Left lobe of liver (tissue), 2 donors: ENCODE measurements at regions not wholly inside any gene's neighbourhood (a gene's known extent, or its start where the extent isn't known, plus 50 kb on each side); places are given as distances from the start of the nearest gene placed in this dataset.
A peak's percentile ranks its signal among the peaks of the same experiment; 100 is the strongest.
"Not testable (repeated sequence)": the region's sequence is repeated elsewhere in the genome, so short reads cannot be mapped to it uniquely, and the experiment has no call there.

ENCODE experiments used
- ATAC-seq: fragments of 200-7000 bp; cut with Tn5 transposase; one replicate; pipeline ENCODE4 v1.9.1; 2020; ENCODE audit warnings: mild to moderate bottlenecking, moderate library complexity
- DNase-seq: peaks from one replicate; pipeline ENCODE4 v3.0.0-alpha.2; 2020; ENCODE audit warnings: low spot score
- donor health status: DM: no; HTN: no; CAD: no; lungs with moderate emphysema.
- donor health status: DM: no; HTN: yes; CAD: no.

DNA sequence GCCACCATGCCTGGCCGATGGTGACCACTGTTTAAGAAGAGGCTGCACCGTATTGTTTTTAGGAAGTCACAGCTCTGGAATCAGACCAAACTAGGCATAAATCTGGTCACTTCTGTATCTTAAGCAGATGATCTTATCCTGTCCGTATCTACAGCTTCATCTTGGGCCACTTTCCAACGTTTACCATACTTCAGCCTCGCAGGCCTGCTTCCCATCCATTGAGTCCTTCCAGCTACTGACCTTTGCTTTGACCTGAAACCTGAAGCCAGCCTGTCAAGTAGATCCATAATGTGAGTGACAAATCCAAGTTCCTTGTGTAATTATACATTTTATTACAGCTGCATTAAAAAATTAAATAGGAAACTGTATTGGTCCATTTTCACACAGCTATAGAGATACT is 1033.0 kb downstream of the CDH11 start:
- DNase-seq, result no peak
- ATAC-seq, result no peak

DNA sequence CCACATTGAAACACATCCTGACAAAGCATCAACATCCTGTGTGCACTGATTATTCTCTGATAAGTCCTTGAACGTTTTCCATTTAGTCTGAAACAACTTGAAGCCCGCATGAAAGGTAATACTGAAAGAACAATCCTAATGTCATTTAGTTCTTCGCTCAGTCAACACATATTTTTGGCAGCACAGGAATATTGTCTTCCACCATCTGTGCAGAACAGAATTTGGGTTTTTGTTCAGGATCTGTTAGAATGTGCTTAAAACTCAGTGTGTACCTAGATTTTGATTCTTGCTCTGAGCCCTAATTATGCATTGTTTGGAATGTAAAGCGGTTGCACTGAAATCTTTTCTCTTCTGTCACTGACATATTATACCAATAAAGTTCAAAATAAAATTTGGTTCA is 1036.6 kb downstream of the CDH11 start:
- no peak for DNase-seq
- ATAC-seq, result no peak

DNA sequence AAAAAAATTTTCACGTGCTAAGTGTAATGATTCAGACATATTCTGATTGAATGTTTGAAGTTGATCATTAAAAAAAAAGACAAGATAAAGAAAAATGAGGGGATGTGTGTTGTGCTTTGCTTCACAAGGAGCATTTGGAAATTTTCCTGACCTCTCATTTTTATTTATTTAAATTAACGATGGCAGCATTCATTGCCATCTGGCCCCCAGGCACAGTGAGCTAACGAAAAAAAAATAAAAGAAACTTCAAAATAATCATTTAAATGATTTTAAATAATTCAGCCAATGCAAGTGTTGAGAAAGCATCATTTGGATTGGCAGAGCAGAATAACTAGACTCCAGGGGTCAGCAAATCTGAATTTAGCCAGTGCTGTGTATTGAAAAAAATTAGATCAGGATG is 1037.2 kb downstream of the CDH11 start:
- ATAC-seq (no peak), DNase-seq (no peak)

DNA sequence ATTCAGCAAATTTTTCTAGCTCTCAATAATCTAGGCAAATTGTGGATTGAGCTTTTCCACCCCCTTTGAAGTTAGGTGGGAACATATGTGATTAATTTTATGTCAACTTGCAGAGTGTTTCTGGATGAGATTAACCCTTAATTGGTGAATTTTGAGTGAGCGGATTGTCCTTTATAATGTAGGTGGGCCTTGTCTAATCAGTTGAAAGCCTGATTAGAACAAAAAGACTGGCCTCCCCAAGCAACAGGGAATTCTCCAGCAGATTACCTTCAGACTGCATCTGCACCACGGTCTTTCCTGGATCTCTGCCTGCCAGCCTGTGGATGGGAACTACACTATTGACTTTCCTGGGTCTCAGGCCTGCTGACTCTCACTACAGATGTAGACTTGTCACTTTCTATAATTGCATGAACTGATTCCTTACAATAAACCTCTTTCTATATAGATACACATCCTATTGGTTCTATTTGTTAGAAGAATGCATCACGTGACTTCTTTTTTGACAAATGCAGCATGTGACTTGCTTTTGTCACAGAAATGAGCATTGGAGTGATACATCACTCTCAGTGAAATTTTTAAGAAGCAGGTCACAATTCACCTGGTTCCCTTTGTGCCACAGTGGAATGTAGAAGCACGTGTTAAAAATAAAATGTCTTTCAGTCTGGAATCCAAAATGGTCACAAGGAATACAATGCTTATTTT is 1038.3 kb downstream of the CDH11 start:
- no peak for ATAC-seq
- no peak for DNase-seq

DNA sequence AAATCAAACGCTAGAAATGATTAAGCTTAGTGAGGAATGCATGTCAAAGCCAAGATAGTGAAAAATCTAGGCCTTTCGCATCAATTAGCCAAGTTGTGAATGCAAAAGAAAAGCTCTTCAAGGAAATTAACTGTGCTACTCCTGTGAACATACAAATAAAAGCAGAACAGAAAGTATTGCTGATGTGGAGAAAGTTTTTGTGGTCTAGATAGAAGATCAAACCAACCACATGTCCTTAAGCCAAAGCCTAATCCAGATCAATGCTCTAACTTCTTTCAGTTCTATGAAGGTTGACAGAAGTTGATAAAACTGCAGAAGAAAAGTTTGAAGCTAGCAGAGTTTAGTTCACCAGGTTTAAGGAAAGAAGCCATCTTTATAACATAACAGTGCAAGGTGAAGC is 1044.6 kb downstream of the CDH11 start:
- DNase-seq (no peak), ATAC-seq (no peak)

DNA sequence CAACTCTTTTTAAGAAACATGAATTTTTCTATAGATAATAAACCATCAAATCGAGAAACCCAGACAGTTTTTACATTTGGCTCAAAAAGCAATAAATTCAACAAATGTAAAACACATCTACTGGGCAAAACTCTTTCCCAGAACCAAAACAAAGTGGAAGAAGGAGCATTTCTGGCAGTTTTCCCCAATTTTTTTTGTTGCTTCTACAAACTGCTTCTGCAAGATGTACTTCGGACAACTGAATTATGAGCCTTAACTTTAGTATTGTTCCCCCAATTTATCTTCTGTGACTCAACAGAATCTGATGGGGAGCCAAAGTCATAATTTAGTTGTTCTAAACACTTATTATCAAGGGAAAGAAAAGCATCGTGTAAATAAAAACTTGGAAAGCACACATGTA is 1047.2 kb downstream of the CDH11 start:
- ATAC-seq (no peak), DNase-seq (no peak)

DNA sequence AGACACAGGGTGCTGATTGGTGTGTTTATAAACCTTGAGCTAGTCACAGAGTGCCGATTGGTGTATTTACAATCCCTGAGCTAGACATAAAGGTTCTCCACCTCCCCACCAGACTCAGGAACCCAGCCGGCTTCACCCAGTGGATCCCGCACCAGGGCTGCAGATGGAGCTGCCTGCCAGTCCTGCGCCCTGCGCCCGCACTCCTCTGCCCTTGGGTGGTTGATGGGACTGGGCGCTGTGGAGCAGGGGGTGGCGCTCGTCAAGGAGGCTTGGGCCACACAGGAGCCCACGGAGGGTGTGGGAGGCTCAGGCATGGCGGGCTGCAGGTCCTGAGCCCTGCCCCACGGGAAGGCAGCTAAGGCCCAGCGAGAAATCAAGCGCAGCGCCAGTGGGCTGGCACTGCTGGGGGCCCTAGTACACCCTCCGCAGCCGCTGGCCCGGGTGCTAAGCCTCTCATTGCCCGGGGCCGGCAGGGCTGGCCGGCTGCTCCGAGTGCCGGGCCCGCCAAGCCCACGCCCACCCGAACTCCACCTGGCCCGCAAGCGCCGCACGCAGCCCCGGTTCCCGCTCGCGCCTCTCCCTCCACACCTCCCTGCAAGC is 1049.6 kb downstream of the CDH11 start:
- not testable (repeated sequence) for ATAC-seq, DNase-seq

DNA sequence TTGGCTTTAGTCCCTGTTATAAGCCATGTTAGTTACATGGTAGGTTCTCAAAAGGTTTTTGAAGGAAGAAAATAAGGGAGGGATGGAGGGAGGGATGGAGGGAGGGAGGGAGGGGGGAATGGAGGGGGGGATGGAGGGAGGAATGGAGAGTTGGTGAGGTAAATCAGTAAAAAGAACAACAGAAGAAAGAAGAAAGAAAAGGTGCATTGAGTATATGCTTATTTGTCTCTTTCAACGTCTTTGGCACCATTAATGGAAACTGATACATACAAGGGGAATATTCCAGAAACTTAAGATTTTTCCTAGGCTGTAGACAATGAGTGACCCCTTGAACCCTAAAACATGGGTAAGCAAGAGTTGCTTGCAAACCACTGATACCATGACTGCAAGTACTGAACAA is 1056.3 kb downstream of the CDH11 start:
- no peak for DNase-seq
- no peak for ATAC-seq

DNA sequence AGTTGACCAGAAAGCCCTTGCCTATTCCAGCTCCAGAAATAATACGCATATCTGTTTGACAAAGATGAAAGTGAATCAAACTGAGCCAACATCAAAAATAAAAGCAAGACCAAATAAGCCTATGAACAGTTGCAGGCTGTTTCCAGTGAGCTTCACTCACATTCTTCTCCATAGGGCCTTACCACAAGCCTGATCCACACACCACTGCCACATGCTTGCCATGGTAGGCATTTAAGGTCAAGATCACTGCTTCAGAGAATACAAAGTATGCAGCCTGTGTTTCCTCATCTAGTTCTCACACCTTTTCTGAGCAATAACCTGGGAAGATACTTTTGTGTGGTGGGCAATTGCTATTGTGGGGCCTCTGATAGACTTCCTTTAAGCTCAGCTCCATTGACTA is 1060.2 kb downstream of the CDH11 start:
- ATAC-seq, result no peak
- DNase-seq, result no peak

DNA sequence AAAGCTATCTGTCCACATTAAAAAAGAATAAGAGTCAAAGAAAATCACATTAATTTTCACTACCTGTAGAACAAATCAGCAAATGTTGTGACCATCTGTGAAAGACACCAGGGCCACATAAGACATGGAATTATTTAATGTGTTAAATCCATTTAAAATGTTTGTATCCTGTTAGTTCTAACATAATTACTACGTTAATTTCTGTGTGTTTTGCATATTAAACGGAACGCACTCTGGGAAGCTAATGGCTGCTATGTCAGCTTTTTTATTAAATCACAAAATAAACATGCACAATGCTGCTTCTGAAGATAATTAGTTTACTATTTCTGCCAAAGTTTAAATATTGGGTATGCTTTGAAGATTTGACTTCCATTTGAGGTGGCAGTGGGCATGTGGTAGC is 1061.2 kb downstream of the CDH11 start:
- DNase-seq, result no peak
- ATAC-seq, result no peak

DNA sequence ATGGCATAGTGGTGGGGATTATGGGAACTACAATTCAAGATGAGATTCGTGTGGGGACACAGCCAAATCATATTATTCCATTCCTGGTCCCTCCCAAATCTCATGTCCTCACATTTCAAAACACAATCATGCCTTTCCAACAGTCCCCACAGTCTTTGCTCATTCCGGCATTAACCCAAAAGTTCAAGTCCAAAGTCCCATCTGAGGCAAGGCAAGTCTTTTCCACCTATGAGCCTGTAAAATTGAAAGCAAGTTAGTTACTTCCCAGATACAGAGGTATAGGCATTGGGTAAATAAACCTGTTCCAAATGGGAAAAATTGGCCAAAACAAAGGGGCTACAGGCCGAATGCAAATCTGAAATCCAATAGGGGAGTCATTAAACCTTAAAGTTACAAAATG is 1063.2 kb downstream of the CDH11 start:
- DNase-seq (no peak), ATAC-seq (peak; percentile 70)

DNA sequence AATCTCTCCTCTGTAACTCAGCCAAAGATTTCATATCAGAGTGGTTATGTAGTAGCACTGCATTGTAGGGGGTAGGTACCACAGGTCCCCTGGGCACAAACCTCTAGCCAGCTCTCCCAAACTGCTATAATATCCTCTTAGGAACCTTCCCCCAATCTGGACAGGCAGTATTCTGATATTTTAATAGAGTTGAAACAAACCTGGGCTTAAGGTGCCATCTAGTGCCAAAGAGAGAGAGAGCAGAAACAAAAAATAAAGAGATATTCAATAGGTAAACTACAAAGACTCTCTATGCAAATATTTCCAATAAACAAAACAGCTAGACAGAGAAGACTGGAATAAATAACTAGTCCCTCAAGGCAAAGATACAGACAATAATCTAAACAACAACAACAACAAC is 1070.0 kb downstream of the CDH11 start:
- DNase-seq, result no peak
- ATAC-seq, result peak; percentile 65

DNA sequence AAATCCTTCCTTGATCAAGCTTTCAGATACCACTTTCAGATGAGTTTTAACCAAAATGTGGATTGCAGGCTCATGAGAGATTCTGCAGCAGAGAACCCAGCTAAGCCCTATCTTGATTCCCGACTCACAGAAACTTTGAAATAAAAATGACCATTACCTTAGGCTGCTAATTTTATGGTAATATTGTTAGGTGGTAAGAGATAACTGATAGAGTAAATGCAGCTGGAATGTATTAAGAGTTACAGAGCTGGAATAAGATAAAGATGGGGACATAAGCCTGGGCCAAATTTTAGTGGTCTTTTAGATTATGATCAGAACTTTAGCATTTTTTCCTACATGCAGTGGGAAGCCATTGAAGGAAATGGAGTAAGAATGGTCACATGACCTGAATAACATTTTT is 1074.0 kb downstream of the CDH11 start:
- ATAC-seq, result no peak

DNA sequence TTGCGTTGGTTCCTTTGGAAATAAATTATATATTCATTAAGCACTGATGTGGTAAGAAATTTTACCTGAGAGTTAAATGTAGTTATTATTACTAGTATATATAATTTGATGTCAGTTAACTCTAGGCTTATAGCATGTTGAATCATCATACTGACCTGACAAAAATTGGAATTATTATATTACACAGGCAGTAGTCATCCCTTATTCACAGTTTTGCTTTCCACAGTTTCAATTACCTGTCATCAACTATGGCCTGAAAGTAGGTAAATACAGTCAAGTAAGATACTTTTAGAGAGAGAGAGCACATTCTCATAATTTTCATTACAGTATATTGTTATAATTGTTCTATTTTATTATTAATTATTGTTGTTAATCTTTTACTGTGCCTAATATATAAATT is 1074.7 kb downstream of the CDH11 start:
- ATAC-seq (no peak), DNase-seq (no peak)

More for the DNA sequence above, 1074.0 kb downstream of the CDH11 start:
- DNase-seq, result no peak

DNA sequence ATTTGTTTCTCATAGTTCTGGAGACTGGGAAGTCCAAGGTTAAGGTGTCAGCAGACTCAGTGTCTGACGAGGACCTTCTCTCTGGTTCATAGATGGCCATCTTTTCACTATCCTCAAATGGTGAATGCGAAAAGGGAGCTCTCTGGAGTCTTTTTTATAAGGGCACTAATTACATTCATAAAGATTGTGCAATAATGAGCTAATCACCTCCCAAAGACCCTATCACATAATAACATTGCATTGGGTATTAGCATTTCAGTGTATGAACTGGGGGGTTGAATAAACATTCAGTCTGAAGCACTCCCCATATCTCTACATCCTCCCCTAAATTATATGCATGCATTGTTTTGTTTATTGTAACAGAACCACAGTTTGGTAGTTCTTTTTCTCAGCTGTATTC is 1086.5 kb downstream of the CDH11 start:
- DNase-seq (no peak), ATAC-seq (no peak)

DNA sequence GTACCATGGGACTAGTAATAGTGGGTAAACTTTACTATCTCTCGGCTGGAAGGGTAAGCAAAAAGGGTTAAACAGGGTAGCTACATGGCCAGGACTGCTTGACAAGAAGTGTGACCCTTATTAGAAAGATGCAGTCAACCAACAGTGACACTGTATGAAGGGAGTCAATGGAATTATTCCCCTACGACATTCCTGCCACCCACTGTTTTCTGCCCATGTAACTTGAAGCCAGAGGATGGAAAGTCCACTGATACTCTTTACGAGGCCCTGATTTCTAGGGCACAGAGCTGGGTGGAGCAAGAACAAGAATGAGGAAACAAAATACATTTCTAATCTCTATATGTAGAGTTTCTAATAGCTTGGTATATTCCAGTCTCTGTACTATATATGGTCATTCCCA is 1102.5 kb downstream of the CDH11 start:
- DNase-seq, result no peak
- ATAC-seq, result no peak

DNA sequence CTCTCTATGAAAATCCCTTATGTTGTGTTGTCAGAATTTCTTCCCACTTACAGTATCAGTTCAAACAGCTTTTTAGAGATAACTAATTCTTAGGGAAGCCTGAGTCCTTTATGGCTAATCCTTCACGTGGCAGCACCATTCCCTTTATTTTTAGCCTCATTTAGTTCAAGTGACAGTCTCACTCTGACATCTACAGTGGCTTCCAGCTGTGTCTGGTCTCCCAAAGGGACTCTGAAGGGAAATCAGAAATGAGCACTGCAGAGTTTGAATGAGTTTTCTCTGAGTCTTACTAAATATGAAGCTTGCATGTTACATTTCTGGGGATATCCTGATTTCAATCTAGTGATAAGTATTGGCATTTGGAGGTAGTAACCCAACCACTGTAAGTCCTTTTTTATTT is 1104.1 kb downstream of the CDH11 start:
- no peak for DNase-seq
- no peak for ATAC-seq

DNA sequence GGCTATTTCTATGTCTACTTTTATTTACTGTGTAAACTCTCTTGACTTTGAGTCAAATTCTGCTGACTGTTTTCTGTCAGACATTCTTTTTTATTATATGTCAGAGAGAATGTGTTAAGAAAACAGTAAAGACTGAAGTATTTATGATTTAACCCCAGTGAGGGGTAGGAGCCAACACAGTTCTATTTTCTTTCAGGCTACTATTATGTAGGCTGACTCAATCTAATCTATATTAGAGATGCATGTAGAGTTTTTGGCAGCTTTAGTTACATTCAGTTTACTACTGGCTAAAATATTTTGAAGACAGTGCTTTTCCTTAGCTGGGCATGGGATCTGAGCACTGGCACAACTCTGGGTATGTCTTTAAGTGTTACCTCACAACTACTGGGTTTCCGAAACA is 1108.0 kb downstream of the CDH11 start:
- no peak for ATAC-seq
- no peak for DNase-seq

DNA sequence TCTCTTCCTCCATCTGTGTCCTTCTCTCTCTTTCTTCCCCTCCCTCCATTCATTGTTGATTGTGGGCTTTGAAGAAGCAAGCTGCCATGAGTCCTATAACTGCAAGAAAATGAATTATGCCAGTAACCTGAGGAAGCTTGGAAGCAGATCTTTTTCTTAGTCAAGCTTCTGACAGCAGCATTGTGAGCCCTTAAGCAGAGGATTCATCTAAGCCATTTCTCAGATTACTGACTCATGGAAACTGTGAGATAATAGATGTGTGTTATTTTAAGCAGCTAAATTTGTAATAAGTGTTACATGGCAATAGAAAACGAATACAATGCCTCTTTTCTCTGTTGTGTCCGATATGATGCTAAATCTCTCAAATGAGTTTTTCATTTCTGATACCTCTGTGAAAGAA is 1109.7 kb downstream of the CDH11 start:
- no peak for DNase-seq
- no peak for ATAC-seq

DNA sequence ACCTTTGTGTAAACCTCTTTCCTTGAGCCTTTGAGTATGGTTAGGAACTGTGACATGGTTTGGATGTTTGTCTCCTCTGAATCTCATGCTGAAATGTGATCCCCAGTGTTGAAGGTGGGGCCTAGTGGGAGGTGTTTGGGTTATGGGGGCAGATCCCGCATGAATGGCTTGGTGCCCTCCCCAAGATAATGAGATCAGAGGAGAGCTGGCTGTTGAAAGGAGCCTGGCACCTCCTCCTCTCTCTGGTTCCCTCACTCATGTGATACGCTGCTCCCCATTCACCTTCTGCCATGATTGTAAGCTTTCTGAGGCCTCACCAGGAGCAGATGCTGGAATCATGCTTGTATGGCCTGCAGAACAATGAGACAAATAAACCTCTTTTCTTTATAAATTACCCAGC is 1110.2 kb downstream of the CDH11 start:
- no peak for DNase-seq
- ATAC-seq, result no peak

DNA sequence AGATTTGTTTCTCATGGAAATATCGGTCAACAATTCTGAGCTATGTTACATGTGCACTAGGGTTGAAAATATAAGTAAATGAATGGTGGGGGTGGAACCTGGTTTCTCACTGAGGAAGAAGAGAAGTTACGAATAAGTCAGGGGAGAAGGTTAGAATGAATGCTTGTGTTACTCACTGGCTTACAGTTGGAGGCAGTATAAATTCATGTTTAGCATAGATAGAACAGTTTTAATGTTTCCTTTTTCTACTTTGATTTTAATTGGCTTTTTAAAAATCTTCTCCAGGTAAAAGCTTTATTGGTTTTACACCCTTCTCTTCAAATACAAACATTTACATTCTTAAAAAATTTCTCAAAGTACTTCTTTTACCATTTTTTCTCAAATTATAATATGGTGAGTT is 1113.7 kb downstream of the CDH11 start:
- DNase-seq (no peak), ATAC-seq (no peak)

DNA sequence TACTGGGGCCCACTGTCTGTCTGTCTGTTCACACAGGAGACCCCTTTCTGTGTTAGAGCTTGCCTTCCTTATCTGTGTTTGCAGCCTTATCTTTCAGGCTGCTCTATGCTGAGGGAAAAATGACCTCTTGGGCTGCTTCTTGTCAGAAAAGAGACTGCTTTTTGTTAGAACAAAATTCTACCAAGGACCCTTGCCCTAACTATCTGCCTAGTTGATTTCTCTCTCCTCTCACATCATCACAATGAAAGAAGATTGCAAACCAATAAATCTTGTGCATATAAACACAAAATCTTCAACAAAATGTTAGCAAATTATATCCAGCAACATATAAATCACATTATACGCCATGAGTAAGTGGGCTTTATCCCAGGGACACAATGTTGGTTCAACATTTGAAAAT is 1117.7 kb downstream of the CDH11 start:
- ATAC-seq (no peak), DNase-seq (no peak)

DNA sequence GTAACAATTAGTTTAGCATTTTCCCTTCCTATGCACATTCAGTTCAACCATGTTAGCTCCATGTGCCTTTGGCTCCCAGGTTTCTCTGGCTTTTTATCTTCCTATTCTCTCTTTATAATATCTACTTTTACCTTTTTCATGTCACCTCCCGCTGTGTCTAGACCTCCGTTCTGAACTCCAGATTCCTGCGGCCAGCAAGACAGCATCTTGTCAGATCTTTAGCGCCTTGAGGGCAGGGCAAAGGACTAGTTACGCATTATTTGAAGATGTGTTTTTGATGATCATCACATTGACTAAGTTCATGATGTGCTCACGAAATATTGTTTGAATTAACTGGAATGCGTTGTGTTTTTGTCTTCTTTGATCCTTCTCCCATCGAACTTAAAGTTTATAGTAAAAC is 1126.8 kb downstream of the CDH11 start:
- ATAC-seq (no peak), DNase-seq (no peak)
